ENCODE measurements at regions not wholly inside any gene's neighbourhood (a gene's known extent, or its start where the extent isn't known, plus 50 kb on each side); places are given as distances from the start of the nearest gene placed in this dataset.

- H3K27me3 ChIP-seq, result peaks cover 28% of the 10 kb centered on the region
- no peak overlapping the region for H3K27ac ChIP-seq
- no peak overlapping the region for H3K4me3 ChIP-seq (ENCODE audit: low read depth in 1 of 2, low read length in 1 of 2)
- no peaks in the 10 kb centered on the region for H3K4me1 ChIP-seq (ENCODE audit: control insufficient read depth in 1 of 2, insufficient read depth in 1 of 2, low read depth in 1 of 2, low read length in 1 of 2)
- H3K9me3 ChIP-seq, result no peaks in the 10 kb centered on the region
- TF ChIP-seq CTCF (IDR thresholded peaks at IDR 0.05), result no peak
- H3K36me3 ChIP-seq, result no peaks in the 10 kb centered on the region
These were observed 51.2 kb upstream of the CFAP46 start for GRCh38 chr10:132993271-132994184.

- Histone ChIP-seq H3K4me1 (ENCODE audit: control insufficient read depth in 1 of 2, insufficient read depth in 1 of 2, low read depth in 1 of 2, low read length in 1 of 2) (peaks cover 0 to 7% of the 10 kb centered on the region in 2 experiments), H3K4me3 (ENCODE audit: low read depth in 1 of 2, low read length in 1 of 2) (no peak overlapping the region), H3K9me3 (no peaks in the 10 kb centered on the region), H3K27ac (no peak overlapping the region), H3K27me3 (peaks cover 33% of the 10 kb centered on the region), H3K36me3 (no peaks in the 10 kb centered on the region)
- no peak for TF ChIP-seq CTCF (IDR thresholded peaks at IDR 0.05)
These were observed 50.3 kb upstream of the CFAP46 start for GRCh38 chr10:132992433-132993215.
